ENCODE measurements at regions not wholly inside any gene's neighbourhood (a gene's known extent, or its start where the extent isn't known, plus 50 kb on each side); places are given as distances from the start of the nearest gene placed in this dataset.
A peak's percentile ranks its signal among the peaks of the same experiment; 100 is the strongest.

GRCh38 chr5:114839360-114839759, 330.3 kb downstream of the TRIM36 start:
- Histone ChIP-seq H3K27me3 (no peaks in the 10 kb centered on the region), H3K27ac (no peak overlapping the region), H4K20me1 (ENCODE audit: low read depth) (no peaks in the 10 kb centered on the region), H3F3A (ENCODE audit: low read depth) (no peaks in the 10 kb centered on the region), H3K79me2 (ENCODE audit: low read depth) (no peaks in the 10 kb centered on the region), H3K4me2 (no peak overlapping the region), H3K36me3 (no peaks in the 10 kb centered on the region), H3K4me1 (no peaks in the 10 kb centered on the region), H3K9me3 (ENCODE audit: low read depth) (no peaks in the 10 kb centered on the region), H2AFZ (replicated peaks) (no peak overlapping the region), H3K4me3 (no peak overlapping the region), H3K9ac (no peak overlapping the region)
- TF ChIP-seq, protein P1, sequence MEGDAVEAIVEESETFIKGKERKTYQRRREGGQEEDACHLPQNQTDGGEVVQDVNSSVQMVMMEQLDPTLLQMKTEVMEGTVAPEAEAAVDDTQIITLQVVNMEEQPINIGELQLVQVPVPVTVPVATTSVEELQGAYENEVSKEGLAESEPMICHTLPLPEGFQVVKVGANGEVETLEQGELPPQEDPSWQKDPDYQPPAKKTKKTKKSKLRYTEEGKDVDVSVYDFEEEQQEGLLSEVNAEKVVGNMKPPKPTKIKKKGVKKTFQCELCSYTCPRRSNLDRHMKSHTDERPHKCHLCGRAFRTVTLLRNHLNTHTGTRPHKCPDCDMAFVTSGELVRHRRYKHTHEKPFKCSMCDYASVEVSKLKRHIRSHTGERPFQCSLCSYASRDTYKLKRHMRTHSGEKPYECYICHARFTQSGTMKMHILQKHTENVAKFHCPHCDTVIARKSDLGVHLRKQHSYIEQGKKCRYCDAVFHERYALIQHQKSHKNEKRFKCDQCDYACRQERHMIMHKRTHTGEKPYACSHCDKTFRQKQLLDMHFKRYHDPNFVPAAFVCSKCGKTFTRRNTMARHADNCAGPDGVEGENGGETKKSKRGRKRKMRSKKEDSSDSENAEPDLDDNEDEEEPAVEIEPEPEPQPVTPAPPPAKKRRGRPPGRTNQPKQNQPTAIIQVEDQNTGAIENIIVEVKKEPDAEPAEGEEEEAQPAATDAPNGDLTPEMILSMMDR (IDR thresholded peaks at IDR 0.05) = no peak
- no peak for TF ChIP-seq EZH2phosphoT487 (IDR thresholded peaks at IDR 0.05)
- TF ChIP-seq EZH2 (IDR thresholded peaks at IDR 0.05) = no peak
- H3K36me3 Mint-ChIP-seq = no peaks in the 10 kb centered on the region
- no peaks in the 10 kb centered on the region for H3K4me1 Mint-ChIP-seq
- H3K9me3 Mint-ChIP-seq = peaks cover 6% of the 10 kb centered on the region
- H3K27ac Mint-ChIP-seq = no peak overlapping the region
- no peak overlapping the region for H3K4me3 Mint-ChIP-seq
- no peaks in the 10 kb centered on the region for H3K27me3 Mint-ChIP-seq (ENCODE audit: insufficient read depth, low read depth)
- no peak for DNase-seq (ENCODE audit: low spot score)

GRCh38 chr5:114838937-114839336, 330.8 kb downstream of the TRIM36 start:
- no peaks in the 10 kb centered on the region for H3K9me3 ChIP-seq (ENCODE audit: low read depth)
- no peaks in the 10 kb centered on the region for H3K27me3 Mint-ChIP-seq (ENCODE audit: insufficient read depth, low read depth)
- H3K4me3 Mint-ChIP-seq = no peak overlapping the region
- no peak overlapping the region for H3K4me2 ChIP-seq
- peaks cover 1% of the 10 kb centered on the region for H3K9me3 Mint-ChIP-seq
- no peaks in the 10 kb centered on the region for H3K79me2 ChIP-seq (ENCODE audit: low read depth)
- no peaks in the 10 kb centered on the region for H3K36me3 Mint-ChIP-seq
- H3K27me3 ChIP-seq = no peaks in the 10 kb centered on the region
- H3K36me3 ChIP-seq = no peaks in the 10 kb centered on the region
- no peaks in the 10 kb centered on the region for H3K4me1 ChIP-seq
- no peak for DNase-seq (ENCODE audit: low spot score)
- H4K20me1 ChIP-seq (ENCODE audit: low read depth) = no peaks in the 10 kb centered on the region
- no peak overlapping the region for H3K4me3 ChIP-seq
- H2AFZ ChIP-seq (replicated peaks) = no peak overlapping the region
- no peak overlapping the region for H3K9ac ChIP-seq
- TF ChIP-seq EZH2phosphoT487 (IDR thresholded peaks at IDR 0.05) (no peak), EZH2 (IDR thresholded peaks at IDR 0.05) (no peak)
- TF ChIP-seq, protein P1 (IDR thresholded peaks at IDR 0.05) = no peak
- H3F3A ChIP-seq (ENCODE audit: low read depth) = no peaks in the 10 kb centered on the region
- no peak overlapping the region for H3K27ac ChIP-seq
- H3K4me1 Mint-ChIP-seq = no peaks in the 10 kb centered on the region
- no peak overlapping the region for H3K27ac Mint-ChIP-seq

DNA sequence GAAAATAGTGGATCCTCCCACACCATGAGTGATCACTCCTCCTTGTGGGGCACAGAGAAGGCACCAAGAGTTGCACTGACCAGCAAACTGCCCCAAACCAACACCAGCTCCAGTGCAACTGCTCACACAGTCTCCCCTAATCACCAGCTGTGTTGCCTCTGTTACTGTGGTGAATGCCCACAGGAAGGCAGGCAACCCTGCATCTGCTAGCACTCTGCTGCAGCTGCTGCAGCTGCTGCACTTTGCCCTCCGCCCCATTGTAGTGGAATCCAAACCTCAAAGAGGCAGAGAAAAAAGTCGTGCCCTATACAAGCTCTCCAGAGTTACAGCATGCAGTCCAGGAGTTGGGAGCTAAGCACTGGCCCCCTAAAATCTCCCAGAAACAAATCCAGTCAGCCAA, 339.6 kb downstream of the TRIM36 start:
- peak overlapping the region; percentile 47 for H3K27ac Mint-ChIP-seq
- no peak overlapping the region for H3K4me3 Mint-ChIP-seq
- no peaks in the 10 kb centered on the region for H3K27me3 ChIP-seq
- H3K27me3 Mint-ChIP-seq (ENCODE audit: insufficient read depth, low read depth) = no peaks in the 10 kb centered on the region
- no peaks in the 10 kb centered on the region for H3K36me3 ChIP-seq
- H3K4me1 ChIP-seq = no peaks in the 10 kb centered on the region
- H3K4me2 ChIP-seq = no peak overlapping the region
- H3K79me2 ChIP-seq (ENCODE audit: low read depth) = no peaks in the 10 kb centered on the region
- no peak overlapping the region for H3K27ac ChIP-seq
- no peaks in the 10 kb centered on the region for H3F3A ChIP-seq (ENCODE audit: low read depth)
- H3K9ac ChIP-seq = no peak overlapping the region
- TF ChIP-seq EZH2phosphoT487 (IDR thresholded peaks at IDR 0.05) (no peak), EZH2 (IDR thresholded peaks at IDR 0.05) (no peak)
- TF ChIP-seq, protein P1 (IDR thresholded peaks at IDR 0.05) = no peak
- no peaks in the 10 kb centered on the region for H4K20me1 ChIP-seq (ENCODE audit: low read depth)
- H2AFZ ChIP-seq (replicated peaks) = no peak overlapping the region
- H3K9me3 ChIP-seq (ENCODE audit: low read depth) = no peaks in the 10 kb centered on the region
- no peaks in the 10 kb centered on the region for H3K36me3 Mint-ChIP-seq
- DNase-seq (ENCODE audit: low spot score) = peak; percentile 57
- H3K4me3 ChIP-seq = no peak overlapping the region
- H3K9me3 Mint-ChIP-seq = peaks cover 10% of the 10 kb centered on the region
- H3K4me1 Mint-ChIP-seq = peaks cover 7% of the 10 kb centered on the region
